ENCODE measurements at regions not wholly inside any gene's neighbourhood (a gene's known extent, or its start where the extent isn't known, plus 50 kb on each side); places are given as distances from the start of the nearest gene placed in this dataset.

GRCh38 chr2:5877360-5877759 is 185.2 kb downstream of the SOX11 start:
- H4K20me1 ChIP-seq (ENCODE audit: insufficient read depth, low read length) = no peaks in the 10 kb centered on the region
- no peak overlapping the region for H3K27ac ChIP-seq (ENCODE audit: low read length)
- H3K4me3 ChIP-seq (ENCODE audit: low read depth in 1 of 2, low read length in 2 of 2) = no peak overlapping the region
- no peak overlapping the region for H2AFZ ChIP-seq (ENCODE audit: low read depth, low read length)
- no peak for TF ChIP-seq EZH2 (IDR thresholded peaks at IDR 0.05; ENCODE audit: borderline replicate concordance, low read depth, low read length, severe bottlenecking)
- no peak for TF ChIP-seq CTCF (IDR thresholded peaks at IDR 0.05; ENCODE audit: borderline replicate concordance, extremely low read depth, low read length, poor library complexity, severe bottlenecking)
- no peak for ATAC-seq (ENCODE audit: insufficient read depth, low read depth)
- no peak for DNase-seq
- no peak overlapping the region for H3K4me2 ChIP-seq (ENCODE audit: insufficient read depth, low read length)
- H3K4me1 ChIP-seq (ENCODE audit: insufficient read depth, low read length) = no peaks in the 10 kb centered on the region
- no peaks in the 10 kb centered on the region for H3K79me2 ChIP-seq (ENCODE audit: insufficient read depth, low read length)
- no peaks in the 10 kb centered on the region for H3K9me3 ChIP-seq (ENCODE audit: insufficient read depth, low read length, severe bottlenecking)
- no peak overlapping the region for H3K9ac ChIP-seq (ENCODE audit: low read depth, low read length)
- no peaks in the 10 kb centered on the region for H3K36me3 ChIP-seq (ENCODE audit: insufficient read depth, low read length)
- H3K27me3 ChIP-seq (ENCODE audit: insufficient read depth, low read length, poor library complexity) = no peaks in the 10 kb centered on the region

- H3K36me3 ChIP-seq (ENCODE audit: insufficient read depth, low read length) = no peaks in the 10 kb centered on the region
- H3K9me3 ChIP-seq (ENCODE audit: insufficient read depth, low read length, severe bottlenecking) = no peaks in the 10 kb centered on the region
- H3K4me1 ChIP-seq (ENCODE audit: insufficient read depth, low read length) = 0 out of 2 replicates have a peak, but pooled peaks cover 4% of the 10 kb centered on the region
- H3K9ac ChIP-seq (ENCODE audit: low read depth, low read length) = no peak overlapping the region
- TF ChIP-seq EZH2 (IDR thresholded peaks at IDR 0.05; ENCODE audit: borderline replicate concordance, low read depth, low read length, severe bottlenecking) = no peak
- no peak for TF ChIP-seq CTCF (IDR thresholded peaks at IDR 0.05; ENCODE audit: borderline replicate concordance, extremely low read depth, low read length, poor library complexity, severe bottlenecking)
- DNase-seq (no peak), ATAC-seq (ENCODE audit: insufficient read depth, low read depth) (no peak)
- no peak overlapping the region for H3K4me3 ChIP-seq (ENCODE audit: low read depth in 1 of 2, low read length in 2 of 2)
- H3K27me3 ChIP-seq (ENCODE audit: insufficient read depth, low read length, poor library complexity) = no peaks in the 10 kb centered on the region
- no peak overlapping the region for H3K27ac ChIP-seq (ENCODE audit: low read length)
- no peaks in the 10 kb centered on the region for H4K20me1 ChIP-seq (ENCODE audit: insufficient read depth, low read length)
- H3K4me2 ChIP-seq (ENCODE audit: insufficient read depth, low read length) = no peak overlapping the region
- H2AFZ ChIP-seq (ENCODE audit: low read depth, low read length) = no peak overlapping the region
- H3K79me2 ChIP-seq (ENCODE audit: insufficient read depth, low read length) = no peaks in the 10 kb centered on the region
Measured at GRCh38 chr2:5885451-5886173, 193.4 kb downstream of the SOX11 start.

- H3K27ac ChIP-seq (ENCODE audit: low read length) = no peak overlapping the region
- no peak for ATAC-seq (ENCODE audit: insufficient read depth, low read depth)
- H3K4me1 ChIP-seq (ENCODE audit: insufficient read depth, low read length) = 0 out of 2 replicates have a peak, but pooled peaks cover 4% of the 10 kb centered on the region
- no peaks in the 10 kb centered on the region for H3K79me2 ChIP-seq (ENCODE audit: insufficient read depth, low read length)
- no peaks in the 10 kb centered on the region for H4K20me1 ChIP-seq (ENCODE audit: insufficient read depth, low read length)
- no peak overlapping the region for H3K9ac ChIP-seq (ENCODE audit: low read depth, low read length)
- no peaks in the 10 kb centered on the region for H3K27me3 ChIP-seq (ENCODE audit: insufficient read depth, low read length, poor library complexity)
- no peak overlapping the region for H3K4me3 ChIP-seq (ENCODE audit: low read depth in 1 of 2, low read length in 2 of 2)
- H2AFZ ChIP-seq (ENCODE audit: low read depth, low read length) = no peak overlapping the region
- DNase-seq = no peak
- no peaks in the 10 kb centered on the region for H3K36me3 ChIP-seq (ENCODE audit: insufficient read depth, low read length)
- no peaks in the 10 kb centered on the region for H3K9me3 ChIP-seq (ENCODE audit: insufficient read depth, low read length, severe bottlenecking)
- TF ChIP-seq CTCF (IDR thresholded peaks at IDR 0.05; ENCODE audit: borderline replicate concordance, extremely low read depth, low read length, poor library complexity, severe bottlenecking) = no peak
- no peak for TF ChIP-seq EZH2 (IDR thresholded peaks at IDR 0.05; ENCODE audit: borderline replicate concordance, low read depth, low read length, severe bottlenecking)
- no peak overlapping the region for H3K4me2 ChIP-seq (ENCODE audit: insufficient read depth, low read length)
Measured at GRCh38 chr2:5886462-5886861, 194.3 kb downstream of the SOX11 start.
